PFSK-1 (cell line): ENCODE measurements at regions not wholly inside any gene's neighbourhood (a gene's known extent, or its start where the extent isn't known, plus 50 kb on each side); places are given as distances from the start of the nearest gene placed in this dataset.

Experiments
- FOXP2 ChIP-seq: optimal IDR thresholded peaks from 2 replicates; pipeline ENCODE3; 2011; ENCODE audit warnings: borderline replicate concordance, control low read depth, inconsistent platforms; ENCODE audit not compliant: insufficient read depth; ENCODE audit errors: extremely low read length, extremely low read depth
- POLR2AphosphoS5 ChIP-seq: IDR thresholded peaks from 2 replicates; pipeline ENCODE4 v1.6.1; 2012; ENCODE audit warnings: low read depth, mild to moderate bottlenecking, control low read depth, low read length, moderate library complexity
- REST ChIP-seq, 2 experiments: IDR thresholded peaks; 2 replicates each; pipeline versions ENCODE4 v1.6.1 to v1.8.0; 2011 to 2012; ENCODE audit warnings: low read depth in 2 of 2, low read length in 2 of 2, control low read depth in 1 of 2, inconsistent platforms in 1 of 2, mild to moderate bottlenecking in 1 of 2, moderate library complexity in 1 of 2; ENCODE audit not compliant: insufficient read depth in 1 of 2
- SIN3A ChIP-seq: IDR thresholded peaks from 2 replicates; pipeline ENCODE4 v1.6.1; 2012; ENCODE audit warnings: mild to moderate bottlenecking, low read length, moderate library complexity, borderline replicate concordance; ENCODE audit not compliant: insufficient read depth
- TAF1 ChIP-seq: IDR thresholded peaks from 2 replicates; pipeline ENCODE4 v1.6.1; 2012; ENCODE audit warnings: low read length, control low read depth, borderline replicate concordance; ENCODE audit not compliant: insufficient read depth

GRCh38 chr2:3138621-3139020 lies 239.0 kb downstream of the EIPR1 start:
- TF ChIP-seq TAF1 (no peak), SIN3A (no peak)

DNA sequence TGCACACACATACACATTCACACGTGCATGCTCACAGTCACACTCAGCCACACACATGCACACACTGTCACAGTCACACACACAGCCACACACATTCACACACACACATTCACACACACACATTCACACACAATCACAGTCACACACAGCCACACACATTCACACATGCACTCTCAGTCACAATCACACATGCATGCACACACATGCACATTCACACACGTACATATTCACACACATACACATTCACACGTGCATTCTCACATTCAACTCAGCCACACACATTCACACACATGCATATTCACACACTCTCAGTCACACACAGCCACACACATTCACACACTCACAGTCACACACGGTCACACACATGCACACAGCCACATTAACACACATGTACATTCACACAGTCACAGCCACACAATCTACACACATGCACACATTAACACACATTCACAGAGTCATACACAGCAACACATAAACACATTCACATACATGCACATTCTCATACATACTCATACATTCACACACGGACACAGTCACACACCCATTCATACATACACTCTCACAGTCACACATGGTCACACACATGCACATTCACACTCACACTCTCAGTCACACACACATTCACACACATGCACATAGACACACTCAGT lies 239.8 kb downstream of the EIPR1 start:
- TF ChIP-seq POLR2AphosphoS5 (no peak), TAF1 (no peak), REST (IDR thresholded peaks at IDR 0.05; ENCODE audit: insufficient read depth in 1 of 2, low read depth in 2 of 2, low read length in 2 of 2) (no peak), FOXP2 (no peak), SIN3A (no peak)

DNA sequence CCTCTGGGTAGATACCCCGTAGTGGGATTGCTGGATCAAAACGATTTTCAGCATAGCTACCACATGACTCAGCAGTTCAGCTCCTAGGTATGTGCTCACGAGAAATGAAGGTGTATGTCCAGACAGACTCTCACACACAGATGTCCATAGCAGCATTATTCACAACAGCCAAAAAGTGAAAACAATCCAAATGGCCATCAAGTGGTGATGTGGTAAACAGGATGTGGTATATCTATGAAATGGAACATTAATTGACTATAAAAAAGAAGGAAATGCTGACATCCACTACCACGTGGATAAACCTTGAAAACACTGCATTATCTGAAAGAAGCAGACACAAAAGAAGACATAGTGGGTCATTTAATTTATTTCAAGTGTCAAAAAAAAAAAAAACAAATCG lies 241.9 kb downstream of the EIPR1 start:
- TF ChIP-seq SIN3A (no peak), POLR2AphosphoS5 (no peak), REST (IDR thresholded peaks at IDR 0.05; ENCODE audit: insufficient read depth in 1 of 2, low read depth in 2 of 2, low read length in 2 of 2) (no peak), FOXP2 (no peak), TAF1 (no peak)

- no peak for TF ChIP-seq TAF1
- TF ChIP-seq POLR2AphosphoS5 = no peak
- TF ChIP-seq REST (IDR thresholded peaks at IDR 0.05; ENCODE audit: insufficient read depth in 1 of 2, low read depth in 2 of 2, low read length in 2 of 2) = no peak
- no peak for TF ChIP-seq FOXP2
- no peak for TF ChIP-seq SIN3A
Measured at GRCh38 chr2:3134026-3134571, 243.5 kb downstream of the EIPR1 start.

GRCh38 chr2:3132966-3133365 lies 244.7 kb downstream of the EIPR1 start:
- TF ChIP-seq REST (IDR thresholded peaks at IDR 0.05; ENCODE audit: insufficient read depth in 1 of 2, low read depth in 2 of 2, low read length in 2 of 2) (no peak), FOXP2 (no peak), SIN3A (no peak), TAF1 (no peak), POLR2AphosphoS5 (no peak)

DNA sequence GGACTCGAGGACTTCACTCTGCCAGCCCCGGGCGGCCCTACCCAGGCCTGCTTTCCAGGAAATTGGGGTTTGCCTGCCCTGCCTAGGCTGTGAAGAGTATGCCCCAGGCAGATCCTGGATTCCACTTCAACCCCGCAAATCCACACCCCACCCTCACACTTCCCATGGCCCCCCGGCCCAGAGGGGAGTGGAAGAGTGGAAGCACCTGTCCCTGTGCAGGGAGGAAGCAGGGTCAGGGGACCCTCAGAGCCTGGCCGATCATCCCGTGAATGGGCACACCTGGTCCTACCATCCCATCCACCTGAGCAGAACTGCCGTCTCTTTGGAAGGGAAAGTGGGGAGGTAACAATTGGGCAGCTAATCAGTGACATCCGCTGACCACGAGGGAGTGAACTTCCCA lies 245.2 kb downstream of the EIPR1 start:
- TF ChIP-seq FOXP2 (no peak), POLR2AphosphoS5 (no peak), SIN3A (no peak), REST (IDR thresholded peaks at IDR 0.05; ENCODE audit: insufficient read depth in 1 of 2, low read depth in 2 of 2, low read length in 2 of 2) (no peak), TAF1 (no peak)
